ENCODE measurements at regions not wholly inside any gene's neighbourhood (a gene's known extent, or its start where the extent isn't known, plus 50 kb on each side); places are given as distances from the start of the nearest gene placed in this dataset.

DNA sequence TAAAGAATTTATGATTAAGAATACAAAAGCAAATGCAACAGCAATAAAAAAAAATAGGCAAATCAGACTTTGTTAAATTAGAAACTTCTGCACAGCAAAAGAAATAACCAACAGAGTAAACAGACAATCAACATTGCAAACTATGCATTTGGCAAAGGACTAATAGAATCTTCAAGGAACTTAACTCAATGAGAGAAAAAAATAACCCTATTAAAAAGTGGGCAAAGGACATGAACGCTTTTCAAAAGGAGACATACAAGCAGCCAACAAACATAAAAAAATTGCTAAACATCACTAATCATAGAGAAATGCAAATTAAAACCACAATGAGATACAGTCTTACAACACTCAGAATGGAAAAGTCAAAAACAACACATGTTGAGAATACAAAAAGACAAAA, 166.0 kb upstream of the DSEL start:
- TF ChIP-seq, protein P1, sequence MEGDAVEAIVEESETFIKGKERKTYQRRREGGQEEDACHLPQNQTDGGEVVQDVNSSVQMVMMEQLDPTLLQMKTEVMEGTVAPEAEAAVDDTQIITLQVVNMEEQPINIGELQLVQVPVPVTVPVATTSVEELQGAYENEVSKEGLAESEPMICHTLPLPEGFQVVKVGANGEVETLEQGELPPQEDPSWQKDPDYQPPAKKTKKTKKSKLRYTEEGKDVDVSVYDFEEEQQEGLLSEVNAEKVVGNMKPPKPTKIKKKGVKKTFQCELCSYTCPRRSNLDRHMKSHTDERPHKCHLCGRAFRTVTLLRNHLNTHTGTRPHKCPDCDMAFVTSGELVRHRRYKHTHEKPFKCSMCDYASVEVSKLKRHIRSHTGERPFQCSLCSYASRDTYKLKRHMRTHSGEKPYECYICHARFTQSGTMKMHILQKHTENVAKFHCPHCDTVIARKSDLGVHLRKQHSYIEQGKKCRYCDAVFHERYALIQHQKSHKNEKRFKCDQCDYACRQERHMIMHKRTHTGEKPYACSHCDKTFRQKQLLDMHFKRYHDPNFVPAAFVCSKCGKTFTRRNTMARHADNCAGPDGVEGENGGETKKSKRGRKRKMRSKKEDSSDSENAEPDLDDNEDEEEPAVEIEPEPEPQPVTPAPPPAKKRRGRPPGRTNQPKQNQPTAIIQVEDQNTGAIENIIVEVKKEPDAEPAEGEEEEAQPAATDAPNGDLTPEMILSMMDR (IDR thresholded peaks at IDR 0.05), result no peak
- TF ChIP-seq POLR2AphosphoS5 (IDR thresholded peaks at IDR 0.05), result no peak
